ENCODE measurements at regions not wholly inside any gene's neighbourhood (a gene's known extent, or its start where the extent isn't known, plus 50 kb on each side); places are given as distances from the start of the nearest gene placed in this dataset.
A peak's percentile ranks its signal among the peaks of the same experiment; 100 is the strongest.
"Not testable (repeated sequence)": the region's sequence is repeated elsewhere in the genome, so short reads cannot be mapped to it uniquely, and the experiment has no call there.

GRCh38 chr3:73120710-73121109, 59.3 kb downstream of the EBLN2 start:
- no peak for DNase-seq (ENCODE audit: low spot score)

- no peak for DNase-seq (ENCODE audit: low spot score)
Measured at GRCh38 chr3:73121669-73122331, 60.3 kb downstream of the EBLN2 start.

- no peak for DNase-seq (ENCODE audit: low spot score)
Measured at GRCh38 chr3:73134034-73134433, 72.6 kb downstream of the EBLN2 start.

- DNase-seq (ENCODE audit: low spot score), result no peak
Measured at GRCh38 chr3:73136941-73137340, 75.5 kb downstream of the EBLN2 start.

GRCh38 chr3:73137736-73138403, 76.4 kb downstream of the EBLN2 start:
- no peak for DNase-seq (ENCODE audit: low spot score)

GRCh38 chr3:73140772-73141442, 79.4 kb downstream of the EBLN2 start:
- no peak for DNase-seq (ENCODE audit: low spot score)

- DNase-seq (ENCODE audit: low spot score), result peak; percentile 67
Measured at GRCh38 chr3:73141525-73141924, 80.1 kb downstream of the EBLN2 start.

GRCh38 chr3:73143401-73143800, 81.9 kb downstream of the EBLN2 start:
- DNase-seq (ENCODE audit: low spot score), result no peak

GRCh38 chr3:73143821-73144237, 82.4 kb downstream of the EBLN2 start:
- DNase-seq (ENCODE audit: low spot score), result peak; percentile 75

GRCh38 chr3:73144276-73144675, 82.8 kb downstream of the EBLN2 start:
- no peak for DNase-seq (ENCODE audit: low spot score)

- DNase-seq (ENCODE audit: low spot score), result no peak
Measured at GRCh38 chr3:73144828-73145227, 83.4 kb downstream of the EBLN2 start.

- not testable (repeated sequence) for DNase-seq (ENCODE audit: low spot score)
Measured at GRCh38 chr3:73147479-73147878, 86.0 kb downstream of the EBLN2 start.

- no peak for DNase-seq (ENCODE audit: low spot score)
Measured at GRCh38 chr3:73148206-73148605, 86.7 kb downstream of the EBLN2 start.

- peak; percentile 21 for DNase-seq (ENCODE audit: low spot score)
Measured at GRCh38 chr3:73148682-73149081, 87.2 kb downstream of the EBLN2 start.

GRCh38 chr3:73150369-73151130, 89.1 kb downstream of the EBLN2 start:
- no peak for DNase-seq (ENCODE audit: low spot score)

GRCh38 chr3:73152571-73152970, 91.1 kb downstream of the EBLN2 start:
- not testable (repeated sequence) for DNase-seq (ENCODE audit: low spot score)

GRCh38 chr3:73153057-73153456, 91.6 kb downstream of the EBLN2 start:
- not testable (repeated sequence) for DNase-seq (ENCODE audit: low spot score)

- DNase-seq (ENCODE audit: low spot score), result not testable (repeated sequence)
Measured at GRCh38 chr3:73154261-73154660, 92.8 kb downstream of the EBLN2 start.

- DNase-seq (ENCODE audit: low spot score), result not testable (repeated sequence)
Measured at GRCh38 chr3:73155441-73155840, 94.0 kb downstream of the EBLN2 start.

GRCh38 chr3:73164622-73165021, 103.2 kb downstream of the EBLN2 start:
- no peak for DNase-seq (ENCODE audit: low spot score)

GRCh38 chr3:73175698-73176097, 114.2 kb downstream of the EBLN2 start:
- DNase-seq (ENCODE audit: low spot score), result no peak

- no peak for DNase-seq (ENCODE audit: low spot score)
Measured at GRCh38 chr3:73176941-73177340, 115.5 kb downstream of the EBLN2 start.

Measured in AG20443 (cell line).